ENCODE measurements at regions not wholly inside any gene's neighbourhood (a gene's known extent, or its start where the extent isn't known, plus 50 kb on each side); places are given as distances from the start of the nearest gene placed in this dataset.

- no peak for TF ChIP-seq GABPB1 (CRISPR knock-in tag; IDR thresholded peaks at IDR 0.05)
- TF ChIP-seq, protein P1, sequence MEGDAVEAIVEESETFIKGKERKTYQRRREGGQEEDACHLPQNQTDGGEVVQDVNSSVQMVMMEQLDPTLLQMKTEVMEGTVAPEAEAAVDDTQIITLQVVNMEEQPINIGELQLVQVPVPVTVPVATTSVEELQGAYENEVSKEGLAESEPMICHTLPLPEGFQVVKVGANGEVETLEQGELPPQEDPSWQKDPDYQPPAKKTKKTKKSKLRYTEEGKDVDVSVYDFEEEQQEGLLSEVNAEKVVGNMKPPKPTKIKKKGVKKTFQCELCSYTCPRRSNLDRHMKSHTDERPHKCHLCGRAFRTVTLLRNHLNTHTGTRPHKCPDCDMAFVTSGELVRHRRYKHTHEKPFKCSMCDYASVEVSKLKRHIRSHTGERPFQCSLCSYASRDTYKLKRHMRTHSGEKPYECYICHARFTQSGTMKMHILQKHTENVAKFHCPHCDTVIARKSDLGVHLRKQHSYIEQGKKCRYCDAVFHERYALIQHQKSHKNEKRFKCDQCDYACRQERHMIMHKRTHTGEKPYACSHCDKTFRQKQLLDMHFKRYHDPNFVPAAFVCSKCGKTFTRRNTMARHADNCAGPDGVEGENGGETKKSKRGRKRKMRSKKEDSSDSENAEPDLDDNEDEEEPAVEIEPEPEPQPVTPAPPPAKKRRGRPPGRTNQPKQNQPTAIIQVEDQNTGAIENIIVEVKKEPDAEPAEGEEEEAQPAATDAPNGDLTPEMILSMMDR (IDR thresholded peaks at IDR 0.05), result no peak
- no peak for TF ChIP-seq FOXJ3 (CRISPR knock-in tag; IDR thresholded peaks at IDR 0.05; ENCODE audit: borderline replicate concordance)
- TF ChIP-seq, protein P2, sequence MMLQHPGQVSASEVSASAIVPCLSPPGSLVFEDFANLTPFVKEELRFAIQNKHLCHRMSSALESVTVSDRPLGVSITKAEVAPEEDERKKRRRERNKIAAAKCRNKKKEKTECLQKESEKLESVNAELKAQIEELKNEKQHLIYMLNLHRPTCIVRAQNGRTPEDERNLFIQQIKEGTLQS (CRISPR knock-in tag; conservative IDR thresholded peaks at IDR 0.05), result no peak
- TF ChIP-seq ATF6 (CRISPR knock-in tag; IDR thresholded peaks at IDR 0.05), result no peak
- TF ChIP-seq ESRRA (CRISPR knock-in tag; IDR thresholded peaks at IDR 0.05; ENCODE audit: borderline replicate concordance), result no peak
- TF ChIP-seq TCF7 (CRISPR knock-in tag; IDR thresholded peaks at IDR 0.05; ENCODE audit: low read depth), result no peak
- no peak for TF ChIP-seq ZNF138 (CRISPR knock-in tag; conservative IDR thresholded peaks at IDR 0.05)
- TF ChIP-seq ZNF232 (CRISPR knock-in tag; IDR thresholded peaks at IDR 0.05), result no peak
- TF ChIP-seq, protein P3, sequence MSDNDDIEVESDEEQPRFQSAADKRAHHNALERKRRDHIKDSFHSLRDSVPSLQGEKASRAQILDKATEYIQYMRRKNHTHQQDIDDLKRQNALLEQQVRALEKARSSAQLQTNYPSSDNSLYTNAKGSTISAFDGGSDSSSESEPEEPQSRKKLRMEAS (CRISPR knock-in tag; IDR thresholded peaks at IDR 0.05), result no peak
- TF ChIP-seq SP1 (CRISPR knock-in tag; conservative IDR thresholded peaks at IDR 0.05), result no peak
- no peak for TF ChIP-seq KAT7 (CRISPR knock-in tag; IDR thresholded peaks at IDR 0.05; ENCODE audit: borderline replicate concordance)
Observed at GRCh38 chr6:14583826-14584225, 466.3 kb downstream of the CD83 start.
